HEK293T (cell line): ENCODE measurements at regions not wholly inside any gene's neighbourhood (a gene's known extent, or its start where the extent isn't known, plus 50 kb on each side); places are given as distances from the start of the nearest gene placed in this dataset.

Experiments used
- SP1 ChIP-seq: fragments of 450-650 bp; IDR thresholded peaks from 2 replicates; pipeline ENCODE4 v1.6.1; 2017
- ZNF384 ChIP-seq: fragments of 450-650 bp; IDR thresholded peaks from 2 replicates; pipeline ENCODE4 v1.6.1; 2016
- TF ChIP-seq, protein P1 (sequence below): fragments of 450-650 bp; IDR thresholded peaks from 2 replicates; pipeline ENCODE4 v1.6.1; 2016

DNA sequence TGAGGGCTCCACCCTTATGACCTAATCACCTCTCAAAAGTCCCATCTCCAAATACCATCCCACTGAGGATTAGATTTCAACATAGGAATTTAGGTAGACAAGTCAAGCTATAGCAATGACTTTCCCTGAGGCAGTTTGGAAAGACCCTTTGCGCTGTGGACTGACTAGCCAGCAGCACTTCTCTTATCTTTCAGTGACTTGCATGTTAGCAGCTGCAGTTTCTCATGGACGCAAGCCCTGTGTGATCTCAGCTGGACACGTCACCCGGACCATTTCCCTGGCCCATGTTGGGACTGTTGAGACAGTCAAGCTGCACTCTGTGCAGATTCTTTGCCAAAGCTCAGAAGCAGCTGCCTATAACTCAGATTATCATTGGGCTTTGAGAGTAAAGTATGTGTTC lies 408.1 kb upstream of the USP24 start:
- TF ChIP-seq ZNF384 (no peak), SP1 (no peak)
- TF ChIP-seq, protein P1, sequence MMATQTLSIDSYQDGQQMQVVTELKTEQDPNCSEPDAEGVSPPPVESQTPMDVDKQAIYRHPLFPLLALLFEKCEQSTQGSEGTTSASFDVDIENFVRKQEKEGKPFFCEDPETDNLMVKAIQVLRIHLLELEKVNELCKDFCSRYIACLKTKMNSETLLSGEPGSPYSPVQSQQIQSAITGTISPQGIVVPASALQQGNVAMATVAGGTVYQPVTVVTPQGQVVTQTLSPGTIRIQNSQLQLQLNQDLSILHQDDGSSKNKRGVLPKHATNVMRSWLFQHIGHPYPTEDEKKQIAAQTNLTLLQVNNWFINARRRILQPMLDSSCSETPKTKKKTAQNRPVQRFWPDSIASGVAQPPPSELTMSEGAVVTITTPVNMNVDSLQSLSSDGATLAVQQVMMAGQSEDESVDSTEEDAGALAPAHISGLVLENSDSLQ = no peak
